DMS114 treated with DMSO at 0.1 percent for 48 hours (cell line): ENCODE measurements at regions not wholly inside any gene's neighbourhood (a gene's known extent, or its start where the extent isn't known, plus 50 kb on each side); places are given as distances from the start of the nearest gene placed in this dataset.
"Not testable (repeated sequence)": the region's sequence is repeated elsewhere in the genome, so short reads cannot be mapped to it uniquely, and the experiment has no call there.

Experiments used
- DNase-seq: peaks from one replicate; lab custom pipeline; 2025; ENCODE audit not compliant: unreplicated experiment; lab: John Stamatoyannopoulos, UW

DNA sequence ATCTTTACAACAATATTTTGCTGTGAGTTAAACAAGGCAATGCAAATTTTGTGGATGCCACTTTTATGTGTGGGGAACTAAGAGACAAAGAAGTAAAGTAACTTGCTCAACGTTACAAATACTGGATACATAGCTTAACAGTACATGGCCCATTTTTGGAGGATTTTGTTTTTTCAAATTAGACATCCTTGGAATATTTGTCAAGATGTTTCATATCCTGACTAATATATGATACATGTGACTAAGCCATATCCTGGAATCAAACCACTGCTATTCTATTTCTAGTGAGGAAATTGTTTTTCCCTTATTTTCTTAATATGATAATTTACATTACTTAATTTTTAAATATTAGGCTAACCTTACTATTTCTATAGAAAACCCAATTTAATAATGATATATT is 529.8 kb downstream of the DMRTA1 start:
- no peak for DNase-seq

DNA sequence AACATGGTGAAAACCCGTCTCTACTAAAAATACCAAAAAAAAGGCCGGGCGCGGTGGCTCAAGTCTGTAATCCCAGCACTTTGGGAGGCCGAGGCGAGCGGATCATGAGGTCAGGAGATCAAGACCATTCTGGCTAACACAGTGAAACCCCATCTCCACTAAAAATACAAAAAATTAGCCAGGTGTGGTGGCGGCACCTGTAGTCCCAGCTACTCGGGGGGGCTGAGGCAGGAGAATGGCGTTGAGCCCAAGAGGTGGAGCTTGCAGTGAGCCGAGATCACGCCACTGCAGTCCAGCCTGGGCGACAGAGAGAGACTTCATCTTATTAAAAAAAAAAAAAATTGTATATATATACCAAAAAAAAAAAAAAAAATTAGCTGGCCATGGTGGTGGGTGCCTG is 533.8 kb downstream of the DMRTA1 start:
- DNase-seq: not testable (repeated sequence)

DNA sequence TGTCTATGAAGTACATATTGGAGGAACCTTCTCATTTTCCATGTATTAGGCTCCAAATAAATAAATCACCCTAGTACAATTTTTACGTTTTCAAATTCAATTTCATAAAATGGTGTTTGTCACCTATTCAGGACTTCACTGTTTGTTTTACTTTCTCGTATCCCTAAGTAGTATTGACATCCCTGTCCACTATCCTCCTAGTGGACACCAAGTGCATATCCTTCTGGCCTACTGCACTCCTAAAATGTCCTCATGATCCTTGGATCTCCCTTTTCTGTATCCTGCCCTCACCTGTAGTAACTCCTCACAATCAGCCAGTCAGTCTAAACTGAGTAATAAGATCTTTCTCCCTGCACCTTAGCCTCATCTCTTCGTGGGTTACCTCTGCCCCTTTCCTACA is 539.9 kb downstream of the DMRTA1 start:
- no peak for DNase-seq

DNA sequence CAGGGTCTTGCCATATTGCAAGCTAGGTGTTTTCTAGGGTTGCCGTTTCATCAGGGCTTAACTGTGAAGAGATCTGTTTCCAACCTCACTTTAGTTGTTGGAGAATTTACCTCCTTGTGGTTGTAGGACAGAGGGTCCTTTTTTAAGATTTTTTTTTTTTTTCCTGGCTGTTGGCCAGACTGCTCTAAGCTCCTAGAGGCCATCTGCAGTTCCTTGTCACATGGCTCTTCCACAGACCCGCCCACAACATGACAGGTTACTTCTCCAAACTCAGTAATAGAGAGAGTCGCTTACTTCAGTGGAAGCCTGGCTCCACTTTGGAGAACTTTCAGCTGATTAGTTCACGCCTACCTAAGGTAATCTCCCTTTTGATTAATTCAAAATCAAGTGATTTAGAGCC is 543.7 kb downstream of the DMRTA1 start:
- DNase-seq: no peak

DNA sequence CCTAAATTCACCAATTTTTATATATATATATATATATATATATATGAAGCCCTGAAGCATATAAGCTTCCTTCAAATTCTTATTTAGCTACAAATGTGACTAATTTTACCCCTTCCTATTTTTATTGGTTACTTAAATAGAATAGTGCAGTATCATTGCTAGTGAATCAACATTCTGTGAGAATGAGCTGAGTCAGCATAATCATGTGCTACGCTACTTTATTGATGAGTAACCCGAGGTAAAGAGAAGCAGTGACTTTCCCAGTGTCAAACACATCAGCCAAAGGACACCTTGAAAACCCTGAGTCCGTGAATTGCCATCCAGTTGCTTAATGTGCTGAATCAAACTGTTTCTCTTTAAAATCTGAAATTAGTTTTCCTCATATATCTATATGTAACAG is 546.2 kb downstream of the DMRTA1 start:
- DNase-seq: no peak

DNA sequence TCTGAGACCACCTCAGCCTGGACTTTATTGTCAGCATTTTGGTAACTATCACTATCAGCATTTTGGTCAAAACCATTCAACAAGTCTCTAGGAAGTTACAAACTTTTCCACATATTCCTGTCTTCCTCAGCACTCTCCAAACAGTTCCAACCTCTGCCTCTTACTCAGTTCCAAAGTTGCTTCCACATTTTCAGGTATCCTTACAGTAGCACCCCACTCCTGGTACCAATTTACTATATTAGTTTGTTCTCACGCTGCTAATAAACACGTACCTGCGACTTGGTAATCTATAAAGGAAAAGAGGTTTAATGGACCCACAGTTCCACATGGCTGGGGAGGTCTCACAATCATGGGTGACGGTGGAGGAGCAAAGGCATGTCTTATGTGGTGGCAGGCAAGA is 551.3 kb downstream of the DMRTA1 start:
- DNase-seq: no peak

DNA sequence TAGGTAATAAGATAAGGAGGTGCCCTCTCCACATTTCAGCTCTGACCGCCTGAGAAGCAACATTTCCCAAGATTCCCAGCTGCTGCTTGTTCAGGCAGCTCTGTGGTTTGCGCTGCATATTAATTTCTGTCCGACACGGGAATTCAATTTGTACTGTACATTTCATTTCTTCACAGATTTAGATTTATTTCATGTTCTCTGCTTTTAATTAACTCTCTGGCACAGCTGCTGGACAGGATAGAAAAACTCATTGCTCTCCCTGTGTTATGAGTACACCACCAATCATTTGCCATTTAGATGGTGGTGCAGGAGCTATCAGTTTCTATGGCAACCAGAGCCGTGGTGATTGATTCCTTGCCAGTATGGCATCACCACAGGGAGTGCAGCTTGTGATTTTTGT is 558.5 kb downstream of the DMRTA1 start:
- DNase-seq: no peak

DNA sequence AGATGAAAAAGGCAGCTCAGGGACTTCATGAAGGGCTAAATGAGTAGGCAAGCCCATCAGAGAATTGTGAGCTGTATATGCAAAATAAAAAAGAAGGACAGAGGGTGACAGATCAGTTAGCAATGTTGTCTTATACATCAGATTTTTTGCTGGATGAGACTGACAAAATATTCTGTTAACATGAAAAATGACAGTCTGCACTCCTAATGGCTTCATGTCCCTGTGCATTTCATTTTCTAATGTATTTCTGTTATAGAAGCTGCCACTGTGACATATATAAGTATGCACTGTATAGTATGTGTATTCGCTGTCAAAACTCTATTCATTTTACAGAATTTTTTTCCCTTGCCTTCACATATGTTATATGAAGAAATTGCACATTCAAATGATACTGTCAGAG is 559.5 kb downstream of the DMRTA1 start:
- no peak for DNase-seq

DNA sequence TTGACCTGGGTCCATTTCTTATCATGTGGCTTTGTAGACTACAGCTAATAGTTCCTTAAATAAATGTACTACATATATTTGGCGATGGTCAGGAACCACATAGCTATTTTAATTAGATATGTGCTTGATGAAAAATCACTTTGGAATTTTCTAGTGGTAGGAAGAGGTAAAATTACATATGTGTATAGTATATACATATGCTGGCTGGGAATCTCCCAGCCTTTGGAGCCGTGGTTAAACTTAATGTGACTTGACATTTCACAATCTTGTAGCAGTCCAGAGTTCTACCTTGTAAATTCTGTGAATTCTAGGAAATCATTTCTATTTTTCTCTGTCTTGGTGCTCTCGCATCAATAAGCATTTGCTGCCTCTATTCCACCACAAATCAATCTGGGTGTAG is 565.0 kb downstream of the DMRTA1 start:
- DNase-seq: no peak

DNA sequence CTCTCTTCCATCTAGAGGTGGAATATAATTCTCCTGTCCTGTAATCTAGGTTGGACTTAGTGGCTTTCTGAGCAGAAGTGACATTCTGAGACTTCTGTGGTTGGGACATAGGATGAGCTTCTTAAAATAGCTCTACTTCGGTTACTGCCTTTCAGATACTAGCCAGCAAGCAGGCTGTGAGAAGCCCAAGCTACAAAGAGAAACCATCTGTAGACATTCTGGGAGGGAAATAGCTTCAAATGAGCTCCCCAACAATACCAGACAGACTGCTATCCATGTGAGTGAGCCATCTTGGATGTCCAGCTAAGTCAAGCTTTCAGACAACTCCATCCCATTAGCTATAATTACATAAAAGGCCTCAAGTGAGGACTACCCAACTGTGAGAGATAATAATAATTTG is 568.9 kb downstream of the DMRTA1 start:
- DNase-seq: no peak

DNA sequence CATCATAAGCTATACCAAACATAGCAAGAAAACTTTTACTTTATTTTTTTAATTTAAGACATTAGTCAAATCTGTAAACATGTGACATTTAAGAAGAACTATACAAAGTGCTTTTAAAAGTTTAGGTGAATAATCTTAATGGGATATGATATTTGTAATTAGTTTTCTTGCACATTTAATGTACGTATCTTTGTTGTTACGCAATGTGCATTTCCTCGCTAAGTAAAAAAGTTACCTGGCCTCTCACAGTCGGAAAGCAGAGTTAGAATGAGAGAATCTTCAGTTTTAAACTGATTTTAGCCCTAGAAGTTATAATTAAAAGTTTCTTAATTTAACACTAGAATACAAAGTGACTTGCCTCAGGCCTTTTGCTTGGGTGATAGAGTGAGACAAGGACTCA is 589.8 kb downstream of the DMRTA1 start:
- no peak for DNase-seq

DNA sequence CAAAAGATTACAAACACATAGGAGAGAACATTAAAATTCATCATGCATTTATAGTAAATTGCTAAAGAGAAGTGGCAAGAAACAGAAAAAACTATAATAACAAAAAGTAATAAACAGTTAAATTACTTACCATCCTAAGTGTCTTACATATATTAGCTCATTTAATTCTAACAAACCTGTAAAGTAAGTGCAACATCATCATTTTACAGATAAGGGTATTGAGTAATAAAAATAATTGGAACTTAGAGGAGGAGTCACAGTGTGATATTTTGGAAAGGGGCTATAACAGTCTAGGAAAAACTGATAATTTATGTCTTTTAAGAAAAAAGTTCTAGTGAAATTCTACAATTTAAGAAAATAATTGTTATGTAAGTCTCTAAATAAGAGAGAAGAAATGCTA is 592.8 kb downstream of the DMRTA1 start:
- no peak for DNase-seq

DNA sequence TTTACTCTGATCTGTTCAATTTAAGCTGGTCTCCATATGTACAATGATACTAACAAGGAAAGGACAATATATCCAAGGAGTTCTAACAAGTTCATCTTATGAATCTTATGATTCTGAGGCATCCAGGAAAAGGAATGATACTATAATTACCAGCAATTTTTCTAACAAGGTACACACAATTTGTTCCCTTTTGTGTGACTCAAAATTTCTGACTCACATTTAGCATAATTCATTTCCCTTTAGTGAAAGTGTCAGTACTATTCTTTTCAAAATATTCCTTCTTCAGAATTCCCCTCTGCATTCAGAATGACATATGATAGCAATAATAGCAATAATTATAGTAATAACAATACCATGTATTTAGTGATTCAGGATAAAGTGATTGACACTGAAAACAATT is 594.8 kb downstream of the DMRTA1 start:
- DNase-seq: no peak

DNA sequence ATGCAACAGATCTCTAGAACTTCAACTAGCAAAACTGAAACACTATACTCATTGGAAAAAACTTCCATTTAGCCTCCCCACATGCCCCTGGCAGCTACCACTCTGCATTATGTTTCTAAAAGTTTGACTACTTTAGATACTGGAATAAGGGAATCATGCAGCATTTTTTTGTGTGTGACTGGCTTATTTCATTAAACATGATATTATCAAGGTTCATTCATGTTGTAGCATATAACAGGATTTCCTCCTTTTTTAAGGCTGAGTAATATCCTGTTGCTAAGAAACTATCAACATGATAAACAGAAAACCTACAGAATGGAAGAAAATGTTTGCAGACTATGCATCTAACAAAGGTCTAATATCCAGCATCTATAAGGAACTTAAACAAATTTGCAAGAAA is 597.9 kb downstream of the DMRTA1 start:
- DNase-seq: no peak

DNA sequence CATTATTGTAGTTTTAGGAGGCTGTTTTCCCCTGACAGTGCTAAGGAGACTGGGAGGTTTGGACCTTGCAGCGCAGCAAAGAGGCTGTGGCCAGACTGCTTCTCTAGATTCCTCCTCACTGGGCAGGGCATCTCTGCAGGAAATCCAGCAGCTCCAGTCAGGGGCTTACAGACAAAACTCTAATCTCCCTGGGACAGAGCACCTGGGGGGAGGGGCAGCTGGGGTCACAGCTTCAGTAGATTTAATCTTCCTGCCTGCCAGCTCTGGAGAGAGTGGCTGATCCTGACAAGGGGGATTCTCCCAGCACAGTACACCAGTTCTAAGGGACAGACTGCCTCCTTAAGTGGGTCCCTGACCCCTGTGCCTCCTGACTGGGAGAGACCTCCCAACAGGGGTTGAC is 599.4 kb downstream of the DMRTA1 start:
- DNase-seq: not testable (repeated sequence)

DNA sequence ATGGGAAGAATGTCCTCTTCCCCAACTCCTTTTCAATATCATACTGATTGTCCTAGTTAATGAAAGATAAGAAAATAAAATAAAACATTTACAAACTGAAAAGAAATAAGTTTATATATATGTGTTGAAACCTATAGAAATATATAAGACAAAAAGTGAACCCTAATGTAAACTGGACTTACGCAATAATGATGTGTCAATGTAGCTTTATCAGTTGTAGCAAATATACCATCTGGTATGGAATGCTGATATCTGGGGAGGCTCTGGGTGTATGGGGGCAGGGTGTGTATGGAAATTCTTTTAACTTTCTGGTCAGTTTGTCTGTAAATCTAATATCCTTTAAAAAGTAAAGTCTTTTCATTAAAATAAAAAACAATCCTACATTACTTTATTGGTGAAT is 603.9 kb downstream of the DMRTA1 start:
- no peak for DNase-seq

DNA sequence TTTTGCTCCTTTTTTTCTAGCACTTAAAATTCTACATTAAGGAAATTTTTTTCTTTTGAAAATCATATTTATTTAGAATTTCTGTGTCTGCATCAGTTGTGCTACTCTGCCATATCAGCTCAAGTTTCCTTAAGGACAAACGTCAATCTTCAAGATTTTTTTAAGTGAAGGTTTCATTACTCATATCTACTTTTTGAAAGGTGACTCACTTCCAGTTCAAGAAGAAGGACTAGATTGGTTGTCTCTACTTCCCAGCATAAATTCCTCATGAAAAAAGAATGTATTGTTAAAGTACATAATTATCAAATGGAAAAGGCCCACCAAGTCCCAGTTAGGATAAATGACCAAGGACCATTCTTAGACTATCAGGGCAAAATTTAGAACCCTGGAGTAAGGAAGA is 626.5 kb downstream of the DMRTA1 start:
- DNase-seq: no peak

DNA sequence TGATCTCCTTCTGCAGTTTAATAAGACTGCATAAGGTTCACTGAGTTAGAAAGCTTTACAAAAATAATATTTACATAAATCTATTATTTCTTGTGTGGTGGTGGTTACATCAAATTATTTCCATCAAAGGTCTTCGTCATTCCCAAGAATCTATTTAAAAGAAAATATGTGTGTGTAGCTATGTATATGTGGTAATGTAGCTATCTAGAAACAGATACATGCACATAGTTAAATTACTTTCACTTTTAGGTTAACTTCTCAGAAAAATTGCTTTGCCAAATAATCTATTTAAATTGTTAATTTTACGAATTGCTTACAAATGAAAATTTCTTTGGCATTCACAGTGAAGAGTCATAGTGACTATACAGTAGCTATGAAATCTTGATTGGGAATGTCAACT is 633.2 kb downstream of the DMRTA1 start:
- no peak for DNase-seq

DNA sequence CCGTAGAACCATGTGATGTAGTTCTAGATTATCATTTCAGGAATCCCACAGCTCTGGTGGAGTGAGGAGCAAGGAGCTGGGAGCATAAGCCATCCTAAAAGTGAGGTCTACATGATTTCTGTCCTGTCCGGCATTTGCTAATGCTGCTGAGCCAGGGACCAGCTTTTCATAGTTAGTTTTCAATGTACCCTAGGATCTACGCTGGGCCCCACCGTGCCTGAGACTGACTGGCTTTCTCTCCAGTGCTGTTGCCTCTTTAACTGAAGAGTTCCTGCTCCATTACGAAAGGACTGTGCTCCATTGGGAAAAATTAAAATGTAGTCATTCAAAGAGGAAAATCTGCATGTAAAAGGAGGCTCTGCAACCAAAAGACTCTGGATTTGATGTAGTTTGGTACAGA is 634.8 kb downstream of the DMRTA1 start:
- DNase-seq: no peak

DNA sequence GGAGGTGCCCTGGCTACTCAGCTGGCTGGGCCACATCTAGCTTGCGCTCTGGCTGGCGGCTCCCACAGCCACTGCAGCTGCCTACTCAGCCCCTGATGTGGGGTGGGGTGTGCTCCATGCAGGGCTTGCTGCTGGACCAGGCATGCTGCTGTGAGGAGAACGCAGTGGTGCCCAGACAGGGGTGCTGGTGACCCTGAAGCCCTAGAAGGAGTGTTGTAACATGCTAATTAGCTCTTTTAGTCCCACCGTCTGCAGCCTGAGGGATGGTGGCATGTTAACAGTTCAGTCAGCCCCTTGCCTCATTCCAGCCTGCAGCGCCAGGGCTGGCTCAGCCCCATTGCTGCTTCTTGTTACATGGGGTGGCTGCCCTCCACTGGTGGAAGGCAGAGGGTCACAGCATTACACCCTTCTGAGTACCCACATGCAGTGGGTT is 642.3 kb downstream of the DMRTA1 start:
- DNase-seq: no peak

DNA sequence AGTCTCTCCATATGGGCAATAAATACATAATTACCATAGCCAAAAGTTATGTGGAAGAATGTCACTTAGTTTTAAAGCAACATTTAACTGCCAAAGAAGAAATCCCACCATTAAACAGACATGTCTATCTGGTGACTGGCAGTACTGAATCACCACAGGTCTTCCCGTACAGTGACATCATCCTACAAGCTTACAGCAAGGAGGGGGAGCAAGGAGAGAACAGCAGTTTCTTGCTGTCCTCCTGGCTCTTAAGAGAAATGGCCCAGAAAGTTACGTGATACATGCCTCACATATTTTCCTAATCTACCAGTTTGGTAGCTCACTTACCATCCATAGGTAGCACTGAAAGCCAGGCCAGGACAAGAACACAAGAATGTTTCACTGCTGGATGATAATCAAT is 671.0 kb downstream of the DMRTA1 start:
- no peak for DNase-seq

DNA sequence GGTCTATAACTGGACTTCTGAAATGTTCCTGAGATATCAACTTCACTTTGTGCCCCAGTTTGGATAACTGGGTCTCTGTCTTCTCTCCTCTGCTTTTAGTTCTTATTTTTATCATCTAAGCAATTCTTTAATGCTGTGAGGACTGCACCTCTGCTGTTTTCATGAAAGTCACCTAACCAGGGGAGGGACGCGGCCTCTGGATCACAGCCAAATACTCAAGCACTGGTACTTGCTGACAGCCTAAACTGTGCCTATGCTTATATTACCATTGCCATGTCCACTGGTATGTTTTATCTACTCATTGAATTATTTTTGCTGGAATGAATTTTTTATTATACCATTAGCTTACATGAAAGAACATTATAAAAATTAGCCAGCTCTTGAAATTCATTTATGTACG is 674.0 kb downstream of the DMRTA1 start:
- no peak for DNase-seq

DNA sequence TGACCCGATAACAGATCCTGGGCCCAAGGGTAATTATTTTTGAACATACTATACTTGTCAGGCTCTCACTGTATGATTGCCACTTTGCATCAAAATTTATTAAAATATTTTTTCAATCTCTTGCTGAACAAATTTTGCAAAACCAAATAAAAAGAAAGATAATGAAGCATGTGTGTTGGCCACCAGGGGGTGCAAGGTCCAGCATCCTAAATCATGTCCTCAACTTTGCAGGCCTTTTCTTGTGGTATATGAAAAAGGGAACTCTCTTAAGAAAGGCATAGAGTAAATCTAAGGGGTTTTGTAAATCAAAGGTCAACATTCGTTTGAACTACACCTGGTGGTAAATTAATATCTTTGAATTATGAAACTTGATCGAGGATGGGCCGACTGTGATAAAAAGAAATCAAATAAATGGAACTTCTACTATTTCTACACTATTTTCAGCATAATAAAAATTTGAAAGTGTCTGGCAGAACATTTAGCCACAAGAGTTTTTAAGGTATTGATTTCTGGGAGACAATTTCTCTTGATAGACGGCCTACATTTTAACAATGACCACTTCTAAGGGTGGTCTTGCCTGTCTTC is 676.5 kb downstream of the DMRTA1 start:
- DNase-seq: peak; percentile 0

DNA sequence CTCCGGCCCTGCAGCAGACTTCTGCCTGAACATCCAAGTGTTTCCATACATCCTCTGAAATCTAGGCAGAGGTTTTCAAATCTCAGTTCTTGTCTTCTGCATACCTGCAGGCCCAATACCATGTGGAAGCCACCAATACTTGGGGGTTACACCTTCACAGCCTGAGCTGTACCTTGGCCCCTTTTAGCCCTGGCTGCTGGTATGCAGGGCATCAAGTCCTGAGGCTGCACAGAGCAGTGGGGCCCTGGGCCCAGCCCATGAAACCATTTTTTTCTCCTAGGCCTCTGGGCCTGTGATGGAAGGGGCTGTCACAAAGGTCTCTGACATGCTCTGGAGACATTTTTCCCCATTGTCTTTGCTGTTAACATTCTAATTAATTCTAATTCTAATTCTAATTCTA is 680.6 kb downstream of the ELAVL2 start:
- no peak for DNase-seq
